ENCODE measurements at regions not wholly inside any gene's neighbourhood (a gene's known extent, or its start where the extent isn't known, plus 50 kb on each side); places are given as distances from the start of the nearest gene placed in this dataset.

DNA sequence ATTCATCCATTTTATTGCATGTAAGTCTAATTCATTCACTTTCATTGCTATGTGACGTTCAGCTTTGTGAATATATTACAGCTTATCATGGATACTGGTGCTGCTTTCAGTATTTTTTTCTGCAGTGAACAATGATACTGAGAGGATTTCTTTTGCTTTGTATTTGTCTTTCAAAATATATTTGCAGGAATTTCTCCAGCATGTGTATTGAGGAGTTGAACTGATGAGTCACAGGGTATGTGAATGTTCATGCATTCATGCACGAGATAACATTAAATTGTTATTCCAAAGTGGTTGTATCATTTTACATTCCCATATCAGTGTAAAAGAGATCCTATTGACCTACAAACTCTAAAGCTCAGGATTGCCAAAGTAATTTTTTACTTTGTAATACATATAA is 283.8 kb upstream of the ARSJ start:
- DNase-seq: no peak
- Histone ChIP-seq H3K4me3 (no peak overlapping the region), H3K9me3 (no peaks in the 10 kb centered on the region), H3K4me1 (no peaks in the 10 kb centered on the region), H3K27me3 (no peaks in the 10 kb centered on the region), H3K36me3 (no peaks in the 10 kb centered on the region), H3K27ac (no peak overlapping the region)
- no peak for TF ChIP-seq POLR2A (IDR thresholded peaks at IDR 0.05)
- no peak for TF ChIP-seq CTCF (IDR thresholded peaks at IDR 0.05)

GRCh38 chr4:114264452-114264851 is 285.0 kb upstream of the ARSJ start:
- Histone ChIP-seq H3K4me1 (no peaks in the 10 kb centered on the region), H3K27ac (no peak overlapping the region), H3K36me3 (no peaks in the 10 kb centered on the region), H3K27me3 (no peaks in the 10 kb centered on the region), H3K9me3 (no peaks in the 10 kb centered on the region), H3K4me3 (no peak overlapping the region)
- DNase-seq: no peak
- TF ChIP-seq POLR2A (IDR thresholded peaks at IDR 0.05) (no peak), CTCF (IDR thresholded peaks at IDR 0.05) (no peak)

- no peaks in the 10 kb centered on the region for H3K27me3 ChIP-seq
- no peak for TF ChIP-seq CTCF (IDR thresholded peaks at IDR 0.05)
- TF ChIP-seq POLR2A (IDR thresholded peaks at IDR 0.05): no peak
- no peaks in the 10 kb centered on the region for H3K4me1 ChIP-seq
- no peaks in the 10 kb centered on the region for H3K9me3 ChIP-seq
- no peak for DNase-seq
- H3K4me3 ChIP-seq: no peak overlapping the region
- H3K27ac ChIP-seq: no peak overlapping the region
- H3K36me3 ChIP-seq: no peaks in the 10 kb centered on the region
These were observed 285.4 kb upstream of the ARSJ start for GRCh38 chr4:114264877-114265291.

- Histone ChIP-seq H3K36me3 (no peaks in the 10 kb centered on the region), H3K4me1 (no peaks in the 10 kb centered on the region), H3K27ac (no peak overlapping the region), H3K9me3 (no peaks in the 10 kb centered on the region), H3K27me3 (no peaks in the 10 kb centered on the region), H3K4me3 (no peak overlapping the region)
- no peak for TF ChIP-seq POLR2A (IDR thresholded peaks at IDR 0.05)
- TF ChIP-seq CTCF (IDR thresholded peaks at IDR 0.05): no peak
- no peak for DNase-seq
These were observed 285.9 kb upstream of the ARSJ start for GRCh38 chr4:114265342-114265741.

DNA sequence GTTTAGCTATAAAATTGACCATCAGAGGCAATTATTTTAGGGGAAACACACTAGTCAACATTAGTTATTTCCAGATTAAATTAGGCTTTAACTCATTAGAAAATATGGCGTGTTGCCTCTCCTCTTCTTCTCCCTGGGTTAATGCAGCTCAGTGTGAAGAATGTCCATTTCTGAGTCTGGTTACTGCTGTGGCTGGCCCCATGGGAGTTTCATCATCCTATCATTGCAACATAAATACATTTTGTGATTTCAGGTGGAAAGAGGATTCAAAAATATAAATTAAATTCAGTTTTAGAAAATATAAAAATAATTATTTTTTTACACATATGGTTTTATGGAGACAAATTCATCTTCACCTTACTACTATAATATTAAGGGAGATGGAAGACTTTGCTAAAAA is 288.5 kb upstream of the ARSJ start:
- H3K9me3 ChIP-seq: no peaks in the 10 kb centered on the region
- H3K27ac ChIP-seq: no peak overlapping the region
- DNase-seq: no peak
- H3K27me3 ChIP-seq: no peaks in the 10 kb centered on the region
- no peaks in the 10 kb centered on the region for H3K36me3 ChIP-seq
- TF ChIP-seq CTCF (IDR thresholded peaks at IDR 0.05): no peak
- no peak for TF ChIP-seq POLR2A (IDR thresholded peaks at IDR 0.05)
- no peaks in the 10 kb centered on the region for H3K4me1 ChIP-seq
- H3K4me3 ChIP-seq: no peak overlapping the region

DNA sequence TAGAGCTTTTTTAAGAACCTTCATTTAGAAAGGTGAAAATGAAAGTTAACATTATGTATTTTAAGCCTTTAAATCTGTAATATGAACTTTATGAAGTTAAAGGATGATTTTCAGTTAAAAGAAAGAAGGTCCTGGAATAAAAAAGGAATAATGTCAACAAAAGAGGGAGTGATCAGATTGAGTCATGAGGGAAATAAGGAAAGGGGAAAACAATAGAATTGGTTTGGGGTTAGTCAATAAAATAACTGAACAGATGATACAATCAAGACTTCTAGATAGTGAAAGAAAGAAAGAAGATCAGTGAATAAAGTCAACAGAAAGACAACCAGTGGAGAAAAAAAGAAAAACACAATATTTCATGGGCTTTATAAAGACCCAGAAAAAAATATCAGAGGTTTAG is 291.6 kb upstream of the ARSJ start:
- Histone ChIP-seq H3K4me1 (no peaks in the 10 kb centered on the region), H3K36me3 (no peaks in the 10 kb centered on the region), H3K4me3 (no peak overlapping the region), H3K9me3 (no peaks in the 10 kb centered on the region), H3K27ac (no peak overlapping the region), H3K27me3 (no peaks in the 10 kb centered on the region)
- TF ChIP-seq CTCF (IDR thresholded peaks at IDR 0.05) (no peak), POLR2A (IDR thresholded peaks at IDR 0.05) (no peak)
- DNase-seq: no peak
